ENCODE measurements at regions not wholly inside any gene's neighbourhood (a gene's known extent, or its start where the extent isn't known, plus 50 kb on each side); places are given as distances from the start of the nearest gene placed in this dataset.
A peak's percentile ranks its signal among the peaks of the same experiment; 100 is the strongest.
"Not testable (repeated sequence)": the region's sequence is repeated elsewhere in the genome, so short reads cannot be mapped to it uniquely, and the experiment has no call there.

GRCh38 chrX:98065151-98065550 is 1181.4 kb downstream of the RPA4 start:
- no peak for DNase-seq (ENCODE audit: low read depth)

GRCh38 chrX:98067611-98068010 is 1183.9 kb downstream of the RPA4 start:
- peak; percentile 37 for DNase-seq (ENCODE audit: low read depth)

- DNase-seq (ENCODE audit: low read depth), result peak; percentile 8
These were observed 1184.4 kb downstream of the RPA4 start for GRCh38 chrX:98068024-98068580.

GRCh38 chrX:98071331-98071730 is 1187.6 kb downstream of the RPA4 start:
- peak; percentile 53 for DNase-seq (ENCODE audit: low read depth)

- no peak for DNase-seq (ENCODE audit: low read depth)
These were observed 1193.7 kb downstream of the RPA4 start for GRCh38 chrX:98077440-98077839.

- DNase-seq (ENCODE audit: low read depth), result peak; percentile 43
These were observed 1228.0 kb downstream of the RPA4 start for GRCh38 chrX:98111684-98112083.

GRCh38 chrX:98114021-98114420 is 1230.3 kb downstream of the RPA4 start:
- no peak for DNase-seq (ENCODE audit: low read depth)

GRCh38 chrX:98141466-98141865 is 1257.8 kb downstream of the RPA4 start:
- no peak for DNase-seq (ENCODE audit: low read depth)

- no peak for DNase-seq (ENCODE audit: low read depth)
These were observed 1307.3 kb downstream of the RPA4 start for GRCh38 chrX:98191003-98191402.

GRCh38 chrX:98194036-98194435 is 1310.3 kb downstream of the RPA4 start:
- DNase-seq (ENCODE audit: low read depth), result no peak

- peak; percentile 73 for DNase-seq (ENCODE audit: low read depth)
These were observed 1320.1 kb downstream of the RPA4 start for GRCh38 chrX:98203800-98204199.

- DNase-seq (ENCODE audit: low read depth), result no peak
These were observed 1324.2 kb downstream of the RPA4 start for GRCh38 chrX:98207947-98208346.

GRCh38 chrX:98231003-98231402 is 1347.3 kb downstream of the RPA4 start:
- no peak for DNase-seq (ENCODE audit: low read depth)

GRCh38 chrX:98240061-98240460 is 1356.4 kb downstream of the RPA4 start:
- DNase-seq (ENCODE audit: low read depth), result not testable (repeated sequence)

GRCh38 chrX:98263135-98263534 is 1379.4 kb downstream of the RPA4 start:
- no peak for DNase-seq (ENCODE audit: low read depth)

- no peak for DNase-seq (ENCODE audit: low read depth)
These were observed 1406.0 kb downstream of the RPA4 start for GRCh38 chrX:98289726-98290125.

- no peak for DNase-seq (ENCODE audit: low read depth)
These were observed 1410.6 kb downstream of the RPA4 start for GRCh38 chrX:98294310-98294709.

GRCh38 chrX:98296129-98296528 is 1412.4 kb downstream of the RPA4 start:
- DNase-seq (ENCODE audit: low read depth), result no peak

GRCh38 chrX:98299785-98300184 is 1416.1 kb downstream of the RPA4 start:
- peak; percentile 43 for DNase-seq (ENCODE audit: low read depth)

- not testable (repeated sequence) for DNase-seq (ENCODE audit: low read depth)
These were observed 1416.8 kb downstream of the RPA4 start for GRCh38 chrX:98300536-98300935.

GRCh38 chrX:98331407-98331806 is 1447.7 kb downstream of the RPA4 start:
- DNase-seq (ENCODE audit: low read depth), result no peak

GRCh38 chrX:98338544-98338943 is 1454.8 kb downstream of the RPA4 start:
- peak; percentile 12 for DNase-seq (ENCODE audit: low read depth)

GRCh38 chrX:98350940-98351339 is 1467.2 kb downstream of the RPA4 start:
- DNase-seq (ENCODE audit: low read depth), result no peak

GRCh38 chrX:98357146-98357545 is 1473.4 kb downstream of the RPA4 start:
- no peak for DNase-seq (ENCODE audit: low read depth)
